ENCODE measurements at regions not wholly inside any gene's neighbourhood (a gene's known extent, or its start where the extent isn't known, plus 50 kb on each side); places are given as distances from the start of the nearest gene placed in this dataset.

DNA sequence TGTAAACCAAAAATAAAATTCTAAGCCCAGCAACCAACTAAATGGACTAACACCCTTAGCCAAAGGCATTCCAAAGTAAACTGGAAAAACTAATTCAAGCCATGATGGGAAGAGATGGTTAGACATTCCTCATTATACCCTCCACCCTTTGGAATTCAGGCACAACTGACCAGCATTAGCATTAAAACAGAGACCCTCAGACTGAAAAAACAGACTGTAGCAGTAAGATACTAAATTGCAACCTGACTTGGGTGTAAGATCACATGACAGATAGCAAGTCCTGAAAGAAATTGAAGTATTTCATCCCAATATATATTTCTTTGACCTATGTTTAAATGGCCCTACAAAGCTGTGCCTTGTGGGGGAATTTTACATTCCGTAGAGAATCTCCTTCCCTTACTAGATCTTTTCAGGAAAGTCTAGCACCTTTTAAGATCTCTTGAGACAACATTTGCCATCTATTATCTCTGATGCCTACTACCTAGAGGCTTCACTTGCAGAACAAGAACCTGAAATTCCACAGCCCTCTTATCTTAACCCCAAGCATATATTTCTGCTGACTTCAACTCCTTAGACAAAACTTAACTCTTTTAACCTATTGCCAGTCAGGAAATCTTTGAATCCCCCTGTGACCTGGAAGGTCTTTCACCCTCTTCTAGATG lies 750.2 kb upstream of the IGFBP3 start:
- Mint-ChIP-seq H3K9me3 (peaks cover 3% of the 10 kb centered on the region), H3K27me3 (peaks cover 1% of the 10 kb centered on the region), H3K4me1 (no peaks in the 10 kb centered on the region), H3K4me3 (no peak overlapping the region), H3K36me3 (no peaks in the 10 kb centered on the region), H3K27ac (no peak overlapping the region)
- ATAC-seq (ENCODE audit: low read depth) (no peak), DNase-seq (ENCODE audit: low spot score in 2 of 2) (no peak)

DNA sequence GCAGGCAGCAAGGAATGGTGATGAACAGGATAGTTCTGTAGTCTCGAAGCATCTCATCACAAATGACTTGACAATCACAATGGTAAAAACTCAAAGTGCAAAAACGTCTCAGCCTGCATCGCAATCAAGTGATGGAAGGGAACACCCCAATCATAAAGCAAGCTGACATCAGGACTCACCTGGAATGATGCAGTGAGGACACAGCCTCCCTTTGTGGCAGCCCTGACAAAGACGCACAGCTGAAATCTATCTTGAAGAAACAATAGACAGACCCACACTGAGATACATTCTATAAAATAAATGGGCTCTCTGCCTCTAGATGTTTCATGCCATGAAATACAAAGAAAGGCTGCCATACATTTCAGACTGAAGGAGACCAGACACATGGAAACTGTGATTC lies 748.0 kb upstream of the IGFBP3 start:
- DNase-seq (ENCODE audit: low spot score in 2 of 2): no peak
- Mint-ChIP-seq H3K4me1 (no peaks in the 10 kb centered on the region), H3K27ac (no peak overlapping the region), H3K27me3 (peaks cover 1% of the 10 kb centered on the region), H3K4me3 (no peak overlapping the region), H3K9me3 (peaks cover 3% of the 10 kb centered on the region), H3K36me3 (no peaks in the 10 kb centered on the region)
- no peak for ATAC-seq (ENCODE audit: low read depth)

DNA sequence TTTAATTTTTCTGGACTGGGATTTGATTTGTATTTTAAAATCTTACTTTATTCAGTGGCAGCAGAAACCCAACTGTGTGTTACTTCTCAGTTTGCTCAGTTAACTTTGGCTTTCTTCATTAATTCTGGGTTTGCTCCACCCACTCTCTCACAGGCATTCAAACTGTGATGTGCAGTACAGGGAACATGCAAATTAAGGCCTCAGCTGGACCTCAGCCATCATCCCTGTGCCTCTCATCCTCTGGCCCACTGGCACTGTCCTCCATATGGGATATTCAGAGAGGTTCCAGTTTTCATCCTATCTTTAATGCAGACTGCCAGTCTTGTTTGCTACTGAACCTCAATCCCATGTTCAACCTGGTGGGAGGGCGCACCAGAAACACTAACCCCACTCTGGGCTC lies 743.4 kb upstream of the IGFBP3 start:
- Mint-ChIP-seq H3K27ac (no peak overlapping the region), H3K27me3 (no peaks in the 10 kb centered on the region), H3K36me3 (no peaks in the 10 kb centered on the region), H3K4me3 (no peak overlapping the region), H3K4me1 (no peaks in the 10 kb centered on the region), H3K9me3 (peaks cover 4% of the 10 kb centered on the region)
- ATAC-seq (ENCODE audit: low read depth): no peak
- DNase-seq (ENCODE audit: low spot score in 2 of 2): no peak

DNA sequence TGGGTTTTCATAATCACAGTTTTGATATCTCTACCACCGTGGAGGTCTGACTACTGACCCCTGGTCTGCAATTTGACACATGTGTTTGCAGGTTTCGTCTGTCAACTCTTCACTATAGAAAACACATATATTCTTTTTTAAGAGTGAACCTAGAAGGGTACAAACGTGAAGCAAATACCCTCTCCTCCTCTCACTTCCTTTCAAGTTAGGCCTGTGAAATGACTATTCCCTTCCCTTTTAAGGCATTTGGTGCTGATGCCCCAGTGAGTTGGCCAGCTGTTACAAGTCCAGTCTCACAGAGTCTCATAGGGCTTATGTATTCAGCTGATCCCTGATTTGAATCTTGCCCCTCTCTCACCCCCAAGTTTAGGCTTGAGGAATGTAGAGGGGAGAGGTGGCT lies 742.0 kb upstream of the IGFBP3 start:
- Mint-ChIP-seq H3K27ac (no peak overlapping the region), H3K9me3 (peaks cover 4% of the 10 kb centered on the region), H3K36me3 (no peaks in the 10 kb centered on the region), H3K27me3 (no peaks in the 10 kb centered on the region), H3K4me3 (no peak overlapping the region), H3K4me1 (no peaks in the 10 kb centered on the region)
- ATAC-seq (ENCODE audit: low read depth) (no peak), DNase-seq (ENCODE audit: low spot score in 2 of 2) (no peak)

DNA sequence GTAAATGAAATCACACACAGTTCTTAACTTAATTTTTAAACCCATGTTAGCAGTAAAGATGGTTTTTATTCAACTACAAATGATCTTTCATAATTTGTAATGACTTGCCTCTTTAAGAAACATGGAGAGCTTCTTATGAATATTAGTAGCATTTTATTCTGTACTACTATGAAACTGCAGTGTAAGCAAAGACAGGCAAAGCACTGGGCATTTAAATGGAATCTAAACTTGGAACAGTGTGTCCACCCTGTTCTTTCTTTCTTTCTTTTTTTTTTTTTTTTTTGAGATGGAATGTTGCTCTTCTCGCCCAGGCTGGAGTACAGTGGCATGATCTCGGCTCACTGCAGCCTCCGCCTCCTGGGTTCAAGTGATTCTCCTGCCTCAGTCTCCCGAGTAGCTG lies 740.4 kb upstream of the IGFBP3 start:
- ATAC-seq (ENCODE audit: low read depth) (no peak), DNase-seq (ENCODE audit: low spot score in 2 of 2) (no peak)
- peaks cover 3% of the 10 kb centered on the region for H3K9me3 Mint-ChIP-seq
- no peaks in the 10 kb centered on the region for H3K27me3 Mint-ChIP-seq
- no peaks in the 10 kb centered on the region for H3K36me3 Mint-ChIP-seq
- no peak overlapping the region for H3K4me3 Mint-ChIP-seq
- no peak overlapping the region for H3K27ac Mint-ChIP-seq
- H3K4me1 Mint-ChIP-seq: no peaks in the 10 kb centered on the region

DNA sequence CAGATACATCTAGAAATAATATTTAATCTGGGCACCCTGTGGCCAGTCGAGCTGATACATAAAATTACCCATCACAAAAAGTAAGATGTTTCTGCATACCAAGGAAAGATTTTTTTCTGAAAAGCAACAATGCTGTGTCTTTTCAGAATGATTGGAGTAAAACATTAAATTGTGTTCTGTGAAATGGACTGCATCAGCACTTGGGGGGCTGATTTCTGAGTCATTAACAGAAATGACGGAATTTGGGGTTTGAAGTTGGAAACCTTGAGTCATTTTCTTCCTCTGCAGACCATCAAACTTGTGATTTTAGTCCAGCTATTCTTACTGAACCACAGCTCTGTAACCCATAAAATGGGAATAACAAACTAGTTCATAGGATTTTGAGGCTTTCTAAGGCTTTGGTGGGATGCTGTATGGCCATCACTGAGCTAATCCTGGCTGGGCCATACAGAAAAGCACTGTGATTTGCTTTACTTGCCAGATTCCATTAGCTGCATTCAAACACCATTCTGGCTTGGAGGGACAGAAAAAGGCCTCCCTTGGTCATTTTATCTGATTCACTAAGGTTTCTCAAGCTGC lies 739.4 kb upstream of the IGFBP3 start:
- H3K27me3 Mint-ChIP-seq: no peaks in the 10 kb centered on the region
- DNase-seq (ENCODE audit: low spot score in 2 of 2): no peak
- H3K4me3 Mint-ChIP-seq: no peak overlapping the region
- no peak for ATAC-seq (ENCODE audit: low read depth)
- H3K36me3 Mint-ChIP-seq: no peaks in the 10 kb centered on the region
- no peaks in the 10 kb centered on the region for H3K4me1 Mint-ChIP-seq
- H3K9me3 Mint-ChIP-seq: peaks cover 2% of the 10 kb centered on the region
- H3K27ac Mint-ChIP-seq: no peak overlapping the region

DNA sequence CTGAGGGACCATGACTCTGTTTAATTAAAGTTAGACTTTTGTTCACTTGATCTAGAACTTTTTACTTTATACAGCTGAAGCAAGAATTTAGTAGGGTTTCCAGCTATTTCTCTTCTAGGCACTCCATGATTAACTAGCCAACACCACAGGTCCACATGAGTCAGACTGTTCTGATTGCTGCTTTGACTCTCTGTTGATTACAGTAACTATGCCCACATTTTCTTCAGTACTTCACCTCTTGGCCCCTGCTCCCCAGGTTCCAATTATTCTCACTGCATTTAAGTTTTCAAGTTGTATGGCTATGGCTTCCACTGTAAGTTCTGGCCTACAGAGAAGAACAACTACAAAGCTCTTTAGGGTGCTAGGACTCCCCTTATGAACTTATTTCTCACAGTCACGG lies 737.2 kb upstream of the IGFBP3 start:
- Mint-ChIP-seq H3K9me3 (peaks cover 2% of the 10 kb centered on the region), H3K4me1 (no peaks in the 10 kb centered on the region), H3K27me3 (no peaks in the 10 kb centered on the region), H3K36me3 (no peaks in the 10 kb centered on the region), H3K4me3 (no peak overlapping the region), H3K27ac (no peak overlapping the region)
- no peak for DNase-seq (ENCODE audit: low spot score in 2 of 2)
- ATAC-seq (ENCODE audit: low read depth): no peak

DNA sequence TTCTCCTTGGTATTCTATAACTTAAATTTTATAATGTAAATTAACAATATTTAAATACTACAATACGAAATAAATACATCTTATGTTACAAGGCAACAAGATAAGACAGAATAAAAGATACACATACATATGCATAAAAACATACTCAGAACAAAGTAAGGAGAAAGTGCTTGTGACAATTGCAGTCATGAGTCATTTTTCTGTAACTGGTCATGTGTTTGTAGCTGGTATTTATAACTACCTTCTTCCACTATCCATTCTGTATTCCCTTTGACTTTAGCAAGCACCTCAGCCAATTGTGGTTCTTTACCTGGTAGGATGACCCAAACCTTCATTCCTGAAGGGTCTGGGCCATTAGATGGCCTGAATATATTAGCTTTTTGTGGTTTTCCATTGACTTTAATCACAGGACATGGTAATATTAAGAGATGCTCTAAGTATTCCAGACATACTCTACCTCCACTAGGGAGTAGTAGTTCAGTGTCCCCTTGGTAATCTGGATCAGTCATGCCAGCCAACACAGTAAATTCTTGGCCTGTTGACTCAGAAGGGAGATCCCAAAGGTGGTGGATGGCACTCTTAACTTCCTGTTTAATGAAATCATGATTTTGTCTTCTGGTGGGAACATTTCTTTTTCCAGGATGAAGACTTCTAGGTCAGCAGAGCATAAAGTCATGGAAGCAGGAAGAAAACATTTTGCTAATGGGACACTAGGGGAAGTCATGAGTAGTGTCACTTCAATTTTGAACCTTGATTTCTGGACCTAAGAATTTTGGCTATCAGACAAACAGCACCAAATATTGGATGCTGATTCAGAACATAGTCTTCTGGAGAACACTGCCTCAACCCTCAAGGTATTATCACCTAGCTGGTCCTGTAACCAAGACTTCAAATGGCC lies 733.7 kb upstream of the IGFBP3 start:
- Mint-ChIP-seq H3K4me3 (no peak overlapping the region), H3K36me3 (no peaks in the 10 kb centered on the region), H3K27ac (no peak overlapping the region), H3K9me3 (peaks cover 6% of the 10 kb centered on the region), H3K4me1 (no peaks in the 10 kb centered on the region), H3K27me3 (no peaks in the 10 kb centered on the region)
- ATAC-seq (ENCODE audit: low read depth) (no peak), DNase-seq (ENCODE audit: low spot score in 2 of 2) (no peak)

DNA sequence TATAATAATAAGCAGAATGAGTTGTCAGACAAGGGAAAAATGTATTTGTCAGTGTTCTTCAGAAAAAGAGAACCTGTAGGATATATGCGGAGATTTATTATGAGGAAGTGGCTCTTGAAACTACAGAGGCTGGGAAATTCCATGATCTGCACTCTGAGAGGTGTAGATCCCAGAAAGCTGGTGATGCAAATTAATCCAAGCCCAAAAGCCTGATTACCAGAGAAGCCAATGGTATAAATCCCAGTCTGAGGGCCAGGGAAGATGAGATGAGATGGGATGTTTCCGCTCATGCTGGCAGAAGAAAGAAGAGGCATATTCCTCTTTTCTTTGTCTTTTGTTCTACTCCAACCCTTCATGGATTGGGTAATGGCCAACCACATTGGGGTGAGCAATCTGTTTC lies 732.8 kb upstream of the IGFBP3 start:
- no peaks in the 10 kb centered on the region for H3K36me3 Mint-ChIP-seq
- H3K4me3 Mint-ChIP-seq: no peak overlapping the region
- H3K27ac Mint-ChIP-seq: no peak overlapping the region
- H3K27me3 Mint-ChIP-seq: no peaks in the 10 kb centered on the region
- DNase-seq (ENCODE audit: low spot score in 2 of 2) (no peak), ATAC-seq (ENCODE audit: low read depth) (no peak)
- peaks cover 9% of the 10 kb centered on the region for H3K9me3 Mint-ChIP-seq
- H3K4me1 Mint-ChIP-seq: no peaks in the 10 kb centered on the region

DNA sequence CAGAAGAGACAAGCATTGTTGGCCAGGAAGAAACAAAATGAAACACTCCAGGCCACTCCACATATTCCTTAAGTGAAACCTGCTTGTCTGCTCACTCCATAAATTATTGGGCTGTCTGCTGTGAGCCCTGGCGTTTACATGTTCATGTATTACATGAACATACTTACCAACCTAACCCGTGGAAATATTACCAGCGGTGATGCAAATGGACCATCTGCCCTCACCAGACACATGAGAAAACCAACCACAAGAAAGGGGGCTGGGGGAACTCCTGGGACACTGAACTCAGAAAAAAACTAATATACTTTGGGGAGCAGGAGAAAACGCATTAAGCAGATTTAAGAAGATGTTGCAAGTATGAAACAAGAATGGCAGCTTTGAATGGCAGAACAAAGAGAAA lies 731.2 kb upstream of the IGFBP3 start:
- Mint-ChIP-seq H3K27me3 (no peaks in the 10 kb centered on the region), H3K4me3 (no peak overlapping the region), H3K27ac (no peak overlapping the region), H3K9me3 (peaks cover 11% of the 10 kb centered on the region), H3K4me1 (no peaks in the 10 kb centered on the region), H3K36me3 (no peaks in the 10 kb centered on the region)
- DNase-seq (ENCODE audit: low spot score in 2 of 2) (no peak), ATAC-seq (ENCODE audit: low read depth) (no peak)

DNA sequence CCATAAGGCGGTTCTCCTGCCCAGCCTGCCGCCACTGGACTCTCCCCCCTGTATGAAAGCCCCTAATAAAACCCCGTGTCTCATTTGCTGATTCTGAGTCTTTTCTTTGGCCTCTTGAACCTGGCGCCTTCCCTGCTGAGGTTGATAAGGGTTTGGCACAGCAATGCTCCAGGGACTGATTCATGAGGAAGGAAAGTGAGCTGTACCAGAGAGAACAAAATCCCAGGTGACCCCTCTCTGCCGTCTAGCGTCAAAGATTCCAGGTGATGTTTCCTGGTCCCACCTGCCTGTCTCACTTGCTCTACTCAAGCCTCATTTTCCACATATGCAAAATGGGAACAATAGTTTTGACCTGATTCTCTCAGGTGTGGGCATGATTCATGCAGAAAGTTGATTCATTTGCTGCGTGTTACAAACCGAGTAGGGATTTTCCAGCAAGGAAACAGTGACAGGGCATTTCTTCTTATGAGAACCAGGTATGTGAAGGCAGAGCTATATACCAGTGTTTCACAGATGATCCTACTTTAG lies 730.6 kb upstream of the IGFBP3 start:
- Mint-ChIP-seq H3K4me1 (no peaks in the 10 kb centered on the region), H3K36me3 (no peaks in the 10 kb centered on the region), H3K4me3 (no peak overlapping the region), H3K27ac (no peak overlapping the region), H3K27me3 (no peaks in the 10 kb centered on the region), H3K9me3 (peaks cover 11% of the 10 kb centered on the region)
- ATAC-seq (ENCODE audit: low read depth) (no peak), DNase-seq (ENCODE audit: low spot score in 2 of 2) (no peak)

DNA sequence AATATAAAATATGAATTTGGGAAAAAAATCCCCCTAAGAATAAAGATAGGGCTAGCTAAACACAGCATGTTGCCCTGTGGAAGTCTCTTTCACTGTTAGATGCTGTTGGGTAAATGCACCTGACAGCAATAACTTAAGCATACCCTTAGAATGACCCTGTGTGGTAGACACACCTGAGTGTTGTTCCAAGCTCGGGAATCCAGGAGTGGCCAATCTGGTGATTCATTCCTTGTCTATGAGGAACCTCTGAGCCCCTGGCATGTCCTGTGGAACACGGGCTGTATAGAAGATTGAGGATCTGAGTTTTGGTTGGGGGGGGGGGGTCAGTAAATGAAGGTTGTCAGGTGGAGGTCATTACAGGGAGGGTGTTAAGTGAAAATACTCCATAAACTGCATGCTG lies 730.0 kb upstream of the IGFBP3 start:
- no peak overlapping the region for H3K4me3 Mint-ChIP-seq
- H3K36me3 Mint-ChIP-seq: no peaks in the 10 kb centered on the region
- no peaks in the 10 kb centered on the region for H3K27me3 Mint-ChIP-seq
- DNase-seq (ENCODE audit: low spot score in 2 of 2) (no peak), ATAC-seq (ENCODE audit: low read depth) (no peak)
- H3K4me1 Mint-ChIP-seq: no peaks in the 10 kb centered on the region
- no peak overlapping the region for H3K27ac Mint-ChIP-seq
- H3K9me3 Mint-ChIP-seq: peaks cover 11% of the 10 kb centered on the region

DNA sequence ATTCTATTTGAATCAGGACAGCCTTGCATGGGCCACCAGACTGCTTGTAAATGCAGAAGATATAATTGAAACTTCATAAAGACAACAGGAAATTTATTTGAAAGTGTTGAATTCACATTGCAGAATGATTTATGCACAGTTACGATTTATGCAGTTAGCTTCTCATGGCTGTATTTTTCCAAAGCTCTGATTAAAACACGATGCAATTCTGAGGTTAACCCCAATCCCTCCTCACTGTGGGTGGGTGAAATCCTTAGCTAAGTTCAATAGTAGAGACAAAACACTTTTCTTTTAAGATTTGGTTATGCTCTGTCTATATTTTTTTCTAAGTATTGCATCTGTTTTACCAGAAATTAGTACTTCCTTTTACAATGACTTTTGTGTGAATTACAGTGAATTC lies 728.8 kb upstream of the IGFBP3 start:
- ATAC-seq (ENCODE audit: low read depth) (no peak), DNase-seq (ENCODE audit: low spot score in 2 of 2) (no peak)
- Mint-ChIP-seq H3K4me3 (no peak overlapping the region), H3K36me3 (no peaks in the 10 kb centered on the region), H3K9me3 (peaks cover 11% of the 10 kb centered on the region), H3K27ac (no peak overlapping the region), H3K27me3 (no peaks in the 10 kb centered on the region), H3K4me1 (no peaks in the 10 kb centered on the region)

All from memory B cell (primary cell).